GM12864 (cell line): ENCODE measurements at regions not wholly inside any gene's neighbourhood (a gene's known extent, or its start where the extent isn't known, plus 50 kb on each side); places are given as distances from the start of the nearest gene placed in this dataset.
"Not testable (repeated sequence)": the region's sequence is repeated elsewhere in the genome, so short reads cannot be mapped to it uniquely, and the experiment has no call there.

ENCODE experiments used
- DNase-seq: peaks from one replicate; pipeline ENCODE4 v3.0.0-alpha.2; 2011; ENCODE audit warnings: low read depth
- H3K4me3 ChIP-seq: 2 replicates; pipeline ENCODE4 v1.5.1; 2011; ENCODE audit warnings: mild to moderate bottlenecking, low read depth, low read length, control low read depth
- TF ChIP-seq, protein P1 (sequence below): IDR thresholded peaks from 2 replicates; pipeline ENCODE4 v1.5.1; 2011; ENCODE audit warnings: low read depth, mild to moderate bottlenecking, moderate library complexity, low read length, control low read depth, inconsistent platforms; ENCODE audit errors: missing control alignments

GRCh38 chr7:142440906-142441411 lies 183.1 kb upstream of the PRSS58 start:
- no peak for DNase-seq
- H3K4me3 ChIP-seq, result no peak overlapping the region
- TF ChIP-seq, protein P1, sequence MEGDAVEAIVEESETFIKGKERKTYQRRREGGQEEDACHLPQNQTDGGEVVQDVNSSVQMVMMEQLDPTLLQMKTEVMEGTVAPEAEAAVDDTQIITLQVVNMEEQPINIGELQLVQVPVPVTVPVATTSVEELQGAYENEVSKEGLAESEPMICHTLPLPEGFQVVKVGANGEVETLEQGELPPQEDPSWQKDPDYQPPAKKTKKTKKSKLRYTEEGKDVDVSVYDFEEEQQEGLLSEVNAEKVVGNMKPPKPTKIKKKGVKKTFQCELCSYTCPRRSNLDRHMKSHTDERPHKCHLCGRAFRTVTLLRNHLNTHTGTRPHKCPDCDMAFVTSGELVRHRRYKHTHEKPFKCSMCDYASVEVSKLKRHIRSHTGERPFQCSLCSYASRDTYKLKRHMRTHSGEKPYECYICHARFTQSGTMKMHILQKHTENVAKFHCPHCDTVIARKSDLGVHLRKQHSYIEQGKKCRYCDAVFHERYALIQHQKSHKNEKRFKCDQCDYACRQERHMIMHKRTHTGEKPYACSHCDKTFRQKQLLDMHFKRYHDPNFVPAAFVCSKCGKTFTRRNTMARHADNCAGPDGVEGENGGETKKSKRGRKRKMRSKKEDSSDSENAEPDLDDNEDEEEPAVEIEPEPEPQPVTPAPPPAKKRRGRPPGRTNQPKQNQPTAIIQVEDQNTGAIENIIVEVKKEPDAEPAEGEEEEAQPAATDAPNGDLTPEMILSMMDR, result no peak

GRCh38 chr7:142440219-142440905 lies 182.5 kb upstream of the PRSS58 start:
- H3K4me3 ChIP-seq, result no peak overlapping the region
- TF ChIP-seq, protein P1, result no peak
- no peak for DNase-seq

DNA sequence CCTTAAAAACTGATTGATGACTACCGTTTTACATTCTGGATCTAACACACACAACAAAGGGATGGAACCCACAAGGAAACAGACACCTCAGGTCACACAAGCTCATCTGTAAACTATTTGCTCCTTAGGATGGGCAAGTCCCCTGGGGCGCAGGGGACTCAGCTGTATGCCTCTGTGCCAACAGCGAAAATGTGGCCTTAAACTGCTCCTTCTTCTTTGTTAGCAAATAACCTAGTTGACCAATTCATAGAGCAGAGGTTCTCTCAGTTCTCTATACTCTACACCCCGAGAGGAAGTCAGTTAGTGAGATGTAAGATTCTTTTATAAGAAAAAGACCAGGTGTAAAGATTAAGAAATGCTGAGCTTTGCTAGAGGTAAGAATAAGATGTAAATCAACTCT lies 181.9 kb upstream of the PRSS58 start:
- TF ChIP-seq, protein P1, result no peak
- DNase-seq, result no peak
- no peak overlapping the region for H3K4me3 ChIP-seq

- TF ChIP-seq, protein P1, result no peak
- no peak for DNase-seq
- H3K4me3 ChIP-seq, result no peak overlapping the region
Measured at GRCh38 chr7:142438923-142439515, 181.2 kb upstream of the PRSS58 start.

GRCh38 chr7:142438235-142438922 lies 180.5 kb upstream of the PRSS58 start:
- peak; percentile 26 for DNase-seq
- H3K4me3 ChIP-seq, result no peak overlapping the region
- TF ChIP-seq, protein P1, result peak; percentile 91

DNA sequence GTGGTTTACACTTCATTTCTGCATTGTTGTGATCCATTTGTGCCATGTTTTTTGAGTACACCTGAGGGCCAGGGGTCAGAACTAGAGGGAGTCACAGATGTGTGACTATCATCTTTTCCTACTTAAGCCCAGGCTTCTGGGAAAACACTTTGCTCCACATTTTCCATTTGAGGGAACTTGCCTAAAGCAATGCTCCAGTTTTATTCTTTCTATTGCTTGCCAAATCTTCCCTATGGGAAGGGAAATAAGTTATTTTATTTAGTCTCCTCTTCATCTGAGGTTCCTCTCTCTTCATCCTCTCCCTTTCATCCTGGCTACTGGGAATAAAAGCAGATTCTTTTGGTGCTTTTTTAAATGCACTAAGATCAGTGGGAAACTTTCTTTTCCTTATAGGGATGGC lies 179.9 kb upstream of the PRSS58 start:
- TF ChIP-seq, protein P1, result no peak
- no peak for DNase-seq
- no peak overlapping the region for H3K4me3 ChIP-seq

DNA sequence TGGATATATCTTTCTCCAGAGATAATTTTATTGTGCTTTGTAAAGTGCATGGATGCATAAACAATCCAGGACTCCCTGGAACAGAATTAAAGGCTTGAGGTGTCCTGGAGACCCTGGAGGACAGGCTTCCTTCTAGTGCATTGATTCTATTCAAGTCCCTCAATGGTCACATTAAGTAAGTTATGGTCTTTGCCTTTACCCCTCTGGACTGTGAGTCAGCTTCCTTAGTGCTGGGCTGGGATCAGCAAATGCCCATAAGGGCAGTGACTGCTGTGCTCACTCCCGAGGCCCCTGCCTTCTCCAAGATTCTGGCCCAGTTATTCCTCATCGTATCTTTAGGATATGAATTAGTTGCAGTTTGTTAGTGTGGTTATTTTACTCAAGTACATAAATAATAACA lies 178.7 kb upstream of the PRSS58 start:
- TF ChIP-seq, protein P1, result no peak
- no peak for DNase-seq
- H3K4me3 ChIP-seq, result no peak overlapping the region

DNA sequence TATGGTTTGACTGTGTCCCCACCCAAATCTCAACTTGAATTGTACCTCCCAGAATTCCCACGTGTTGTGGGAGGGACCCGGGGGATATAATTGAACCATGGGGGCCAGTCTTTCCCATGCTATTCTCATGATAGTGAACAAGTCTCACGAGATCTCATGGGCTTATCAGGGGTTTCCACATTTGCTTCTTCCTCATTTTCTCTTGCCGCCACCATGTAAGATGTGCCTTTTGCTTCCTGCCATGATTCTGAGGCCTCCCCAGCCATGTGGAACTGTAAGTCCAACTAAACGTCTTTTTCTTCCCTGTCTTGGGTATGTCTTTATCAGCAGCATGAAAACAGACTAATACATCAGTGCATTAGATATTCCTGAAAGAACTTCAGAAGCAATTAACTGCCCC lies 177.7 kb upstream of the PRSS58 start:
- DNase-seq, H3K4me3 ChIP-seq: not testable (repeated sequence)
